HCT116 (cell line): ENCODE measurements at regions not wholly inside any gene's neighbourhood (a gene's known extent, or its start where the extent isn't known, plus 50 kb on each side); places are given as distances from the start of the nearest gene placed in this dataset.

Experiments
- ATAC-seq: fragments of 200-7000 bp; cut with Tn5 transposase; 2 replicates; pipeline ENCODE4 v1.9.1; 2020; ENCODE audit warnings: mild to moderate bottlenecking, moderate library complexity
- BruUV-seq: library from RNA; stranded (reverse); fragments of 400-500 nt; replicated peaks from 2 replicates; lab custom pipeline; 2021; lab: Mats Ljungman, UMichigan
- CTCF ChIA-PET: fragments of 300-600 bp; sonication (Branson Sonifier 250); formaldehyde crosslinking; loops from one replicate; lab custom pipeline; 2021; ENCODE audit warnings: antibody characterized with exemption; lab: Charles Lee
- POLR2A ChIA-PET: fragments of 300-600, 350-600 bp; sonication (Branson Sonifier 250); formaldehyde crosslinking; loops from one replicate; lab custom pipeline; 2021; ENCODE audit warnings: antibody characterized with exemption; lab: Charles Lee
- RAD21 ChIA-PET, 2 experiments: fragments of 300-600 bp; sonication (Branson Sonifier 250); formaldehyde crosslinking; loops; one replicate each; lab custom pipeline; 2023; ENCODE audit warnings: low total read pairs in 2 of 2; ENCODE audit not compliant: uncharacterized antibody in 2 of 2, unreplicated experiment in 2 of 2, low non-redundant PET in 1 of 2; lab: Charles Lee
- DNase-seq: peaks from one replicate; pipeline ENCODE4 v3.0.0-alpha.2; 2010; ENCODE audit warnings: low read depth, low spot score
- H2AFZ ChIP-seq: fragments of 200-600 bp; shearing (Covaris generic), sonication (generic); 2 replicates; pipeline ENCODE4 v1.6.1; 2017; ENCODE audit warnings: low read depth, mixed run types, mixed read lengths, antibody characterized with exemption, low read length; ENCODE audit not compliant: poor library complexity, severe bottlenecking
- H3K27ac ChIP-seq: 2 replicates; pipeline ENCODE4 v1.5.1; 2012; ENCODE audit warnings: low read depth, low read length
- H3K27me3 ChIP-seq: fragments of 200-600 bp; sonication (generic); 2 replicates; pipeline ENCODE4 v1.6.1; 2016; ENCODE audit warnings: mixed run types, low read length, mixed read lengths; ENCODE audit not compliant: insufficient read depth
- H3K36me3 ChIP-seq, 2 experiments: fragments of 200-500 bp in 1 of 2; fragments of 200-600 bp in 1 of 2; sonication (Bioruptor generic) in 1 of 2; sonication (generic) in 1 of 2; 2 replicates each; pipeline versions ENCODE4 v1.5.1 to v1.6.1; 2014 to 2016; ENCODE audit warnings: low read length in 2 of 2, inconsistent platforms in 1 of 2, mixed read lengths in 1 of 2, mixed run types in 1 of 2; ENCODE audit not compliant: insufficient read depth in 2 of 2, control insufficient read depth in 1 of 2
- H3K4me1 ChIP-seq, 2 experiments: fragments of 200-600 bp in 1 of 2; sonication (generic) in 1 of 2; 2 replicates each; pipeline versions ENCODE4 v1.5.1 to v1.6.1; 2012 to 2017; ENCODE audit warnings: low read length in 2 of 2, inconsistent platforms in 1 of 2, mild to moderate bottlenecking in 1 of 2, mixed read lengths in 1 of 2, mixed run types in 1 of 2, moderate library complexity in 1 of 2; ENCODE audit not compliant: insufficient read depth in 2 of 2, control insufficient read depth in 1 of 2
- H3K4me2 ChIP-seq: fragments of 200-600 bp; sonication (generic); 2 replicates; pipeline ENCODE4 v1.6.1; 2017; ENCODE audit warnings: mixed run types, low read length, mixed read lengths
- H3K4me3 ChIP-seq, 2 experiments: fragments of 200-600 bp in 1 of 2; sonication (generic) in 1 of 2; replicated peaks in 1 of 2; 2 replicates each; pipeline ENCODE4 v1.5.1; 2011 to 2016; ENCODE audit warnings: low read length in 2 of 2, control low read depth in 1 of 2, low read depth in 1 of 2, mild to moderate bottlenecking in 1 of 2, mixed read lengths in 1 of 2, mixed run types in 1 of 2
- H3K79me2 ChIP-seq: fragments of 200-600 bp; sonication (generic); 2 replicates; pipeline ENCODE4 v1.6.1; 2017; ENCODE audit warnings: mild to moderate bottlenecking, mixed run types, low read length, moderate library complexity, mixed read lengths; ENCODE audit not compliant: insufficient read depth
- H3K9ac ChIP-seq: fragments of 200-600 bp; sonication (generic); 2 replicates; pipeline ENCODE4 v1.6.1; 2016; ENCODE audit warnings: low read length, mixed read lengths
- H3K9me2 ChIP-seq: fragments of 200-600 bp; sonication (generic), shearing (Covaris generic); 2 replicates; pipeline ENCODE4 v1.6.1; 2017; ENCODE audit warnings: mixed run types, mild to moderate bottlenecking, moderate library complexity; ENCODE audit not compliant: insufficient read depth
- H3K9me3 ChIP-seq, 2 experiments: fragments of 200-500 bp in 1 of 2; fragments of 200-600 bp in 1 of 2; sonication (Bioruptor generic) in 1 of 2; sonication (generic) in 1 of 2; 2 replicates each; pipeline ENCODE4 v1.6.1; 2014 to 2017; ENCODE audit warnings: low read length in 2 of 2, mixed read lengths in 2 of 2, inconsistent platforms in 1 of 2, low read depth in 1 of 2, mild to moderate bottlenecking in 1 of 2, mixed run types in 1 of 2, moderate library complexity in 1 of 2; ENCODE audit not compliant: control insufficient read depth in 1 of 2, insufficient read depth in 1 of 2
- H4K20me1 ChIP-seq: fragments of 200-600 bp; sonication (generic), shearing (Covaris generic); 2 replicates; pipeline ENCODE4 v1.6.1; 2017; ENCODE audit warnings: mixed run types, mild to moderate bottlenecking, moderate library complexity; ENCODE audit not compliant: insufficient read depth
- ATF3 ChIP-seq: IDR thresholded peaks from 2 replicates; pipeline ENCODE4 v1.6.1; 2012
- CEBPB ChIP-seq: IDR thresholded peaks from 2 replicates; pipeline ENCODE4 v1.6.1; 2012; ENCODE audit warnings: low read depth
- CTCF ChIP-seq, 3 experiments: fragments of 200-600 bp in 1 of 3; sonication (generic) in 1 of 3; IDR thresholded peaks in 2 of 3; conservative IDR thresholded peaks in 1 of 3; 2 replicates each; pipeline ENCODE4 v1.5.1; 2012 to 2017; ENCODE audit warnings: low read depth in 2 of 3, low read length in 2 of 3, antibody characterized with exemption in 1 of 3, borderline replicate concordance in 1 of 3, control low read depth in 1 of 3, mild to moderate bottlenecking in 1 of 3, mixed read lengths in 1 of 3, mixed run types in 1 of 3, moderate library complexity in 1 of 3; ENCODE audit not compliant: insufficient read depth in 1 of 3
- EGR1 ChIP-seq: IDR thresholded peaks from 2 replicates; pipeline ENCODE4 v1.6.1; 2012; ENCODE audit warnings: low read depth
- ELF1 ChIP-seq: IDR thresholded peaks from 2 replicates; pipeline ENCODE4 v1.6.1; 2012; ENCODE audit warnings: low read depth, borderline replicate concordance
- EZH2phosphoT487 ChIP-seq: fragments of 200-600 bp; IDR thresholded peaks from 2 replicates; pipeline ENCODE4 v1.6.1; 2018; ENCODE audit warnings: antibody characterized with exemption, borderline replicate concordance
- FOSL1 ChIP-seq: IDR thresholded peaks from 2 replicates; pipeline ENCODE4 v1.6.1; 2012; ENCODE audit warnings: low read depth
- POLR2A ChIP-seq: IDR thresholded peaks from 2 replicates; pipeline ENCODE4 v1.7.0; 2011; ENCODE audit warnings: borderline replicate concordance; ENCODE audit not compliant: insufficient read depth, insufficient read length; ENCODE audit errors: extremely low read depth
- POLR2AphosphoS5 ChIP-seq: IDR thresholded peaks from 2 replicates; pipeline ENCODE4 v1.6.1; 2011; ENCODE audit warnings: mild to moderate bottlenecking, low read depth, low read length, moderate library complexity
- RAD21 ChIP-seq: IDR thresholded peaks from 2 replicates; pipeline ENCODE4 v1.6.1; 2012; ENCODE audit warnings: low read depth, mild to moderate bottlenecking
- REST ChIP-seq: IDR thresholded peaks from 2 replicates; pipeline ENCODE4 v1.6.1; 2012; ENCODE audit warnings: low read depth
- SIN3A ChIP-seq: IDR thresholded peaks from 2 replicates; pipeline ENCODE4 v1.6.1; 2012; ENCODE audit warnings: low read depth
- SP1 ChIP-seq: IDR thresholded peaks from 2 replicates; pipeline ENCODE4 v1.6.1; 2012; ENCODE audit warnings: low read depth
- SRF ChIP-seq: IDR thresholded peaks from 2 replicates; pipeline ENCODE4 v1.6.1; 2012; ENCODE audit warnings: low read depth
- ZFX ChIP-seq: fragments of 450-650 bp; IDR thresholded peaks from 2 replicates; pipeline ENCODE4 v1.6.1; 2017
- intact Hi-C: fragments of 100-400 bp; cut with micrococcal nuclease; formaldehyde crosslinking; loops from 2 replicates; pipeline ENCODE4 v1.10.0; 2022

GRCh38 chr1:101167891-101168290 is 68.9 kb upstream of the S1PR1 start (continued):
- TF ChIP-seq ATF3 = no peak
- no peak for TF ChIP-seq ELF1
- no peak for TF ChIP-seq CTCF (IDR thresholded peaks at IDR 0.05 in 2 of 3, conservative IDR thresholded peaks at IDR 0.05 in 1 of 3; ENCODE audit: borderline replicate concordance in 1 of 3, insufficient read depth in 1 of 3, low read depth in 2 of 3, low read length in 2 of 3)
- TF ChIP-seq EGR1 = no peak

DNA sequence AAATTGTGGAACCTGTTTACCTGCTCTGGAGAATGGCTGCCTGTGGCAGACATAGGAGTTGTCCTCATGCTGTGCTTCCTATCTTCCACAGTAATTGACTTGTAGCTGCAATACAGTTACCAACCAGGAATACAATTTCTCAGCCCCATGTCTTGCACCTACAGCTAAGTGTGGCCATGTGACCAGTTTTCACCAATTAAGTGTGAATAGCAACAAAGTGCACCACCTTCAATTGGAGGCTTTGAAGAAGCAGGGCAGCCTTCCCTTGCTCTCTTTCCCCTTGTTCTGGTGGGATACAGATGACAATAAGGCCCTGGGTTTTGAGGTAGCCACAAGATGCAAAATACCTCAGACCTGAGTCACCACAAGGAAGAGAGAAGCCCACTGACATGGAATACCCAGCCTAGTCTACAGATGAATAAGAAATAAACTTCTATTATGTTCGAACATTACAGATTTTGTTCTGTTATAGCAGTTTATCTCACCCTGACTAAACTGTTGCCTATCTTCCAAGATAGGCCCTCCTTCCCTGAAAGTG is 70.2 kb upstream of the S1PR1 start:
- Histone ChIP-seq H3K9me3 (no peaks in the 10 kb centered on the region), H3K4me1 (no peaks in the 10 kb centered on the region), H3K4me2 (no peak overlapping the region), H3K9ac (no peak overlapping the region), H2AFZ (no peak overlapping the region), H3K27ac (no peak overlapping the region), H3K36me3 (no peaks in the 10 kb centered on the region), H4K20me1 (no peaks in the 10 kb centered on the region), H3K79me2 (no peaks in the 10 kb centered on the region), H3K9me2 (no peaks in the 10 kb centered on the region), H3K27me3 (no peaks in the 10 kb centered on the region), H3K4me3 (no peak overlapping the region)
- no peak; the same call in 1 of the 2 replicates for ATAC-seq
- BruUV-seq = no TSS peak
- ChIA-PET RAD21 (no interaction called here), POLR2A (no interaction called here), CTCF (no interaction called here)
- intact Hi-C loops = no loop called here
- no peak for DNase-seq
- no peak for TF ChIP-seq EGR1

GRCh38 chr1:101165954-101166353 is 70.9 kb upstream of the S1PR1 start:
- H3K27ac ChIP-seq = no peak overlapping the region
- intact Hi-C loops = no loop called here
- no peak overlapping the region for H3K4me2 ChIP-seq
- H4K20me1 ChIP-seq = no peaks in the 10 kb centered on the region
- H3K4me3 ChIP-seq = no peak overlapping the region
- no peaks in the 10 kb centered on the region for H3K79me2 ChIP-seq
- no peaks in the 10 kb centered on the region for H3K27me3 ChIP-seq
- H2AFZ ChIP-seq = no peak overlapping the region
- no peak overlapping the region for H3K9ac ChIP-seq
- H3K9me3 ChIP-seq = no peaks in the 10 kb centered on the region
- H3K9me2 ChIP-seq = no peaks in the 10 kb centered on the region
- POLR2A ChIA-PET = no interaction called here
- DNase-seq (no peak), ATAC-seq (no peak)
- CTCF ChIA-PET = no interaction called here
- no TSS peak for BruUV-seq
- no peaks in the 10 kb centered on the region for H3K4me1 ChIP-seq
- H3K36me3 ChIP-seq = no peaks in the 10 kb centered on the region
- RAD21 ChIA-PET = no interaction called here
- no peak for TF ChIP-seq RAD21
- no peak for TF ChIP-seq POLR2A
- no peak for TF ChIP-seq REST
- TF ChIP-seq SIN3A = no peak
- no peak for TF ChIP-seq POLR2AphosphoS5
- no peak for TF ChIP-seq ZFX
- TF ChIP-seq EZH2phosphoT487 = no peak
- no peak for TF ChIP-seq SRF
- no peak for TF ChIP-seq FOSL1
- no peak for TF ChIP-seq CEBPB
- no peak for TF ChIP-seq SP1
